ENCODE measurements at regions not wholly inside any gene's neighbourhood (a gene's known extent, or its start where the extent isn't known, plus 50 kb on each side); places are given as distances from the start of the nearest gene placed in this dataset.

DNA sequence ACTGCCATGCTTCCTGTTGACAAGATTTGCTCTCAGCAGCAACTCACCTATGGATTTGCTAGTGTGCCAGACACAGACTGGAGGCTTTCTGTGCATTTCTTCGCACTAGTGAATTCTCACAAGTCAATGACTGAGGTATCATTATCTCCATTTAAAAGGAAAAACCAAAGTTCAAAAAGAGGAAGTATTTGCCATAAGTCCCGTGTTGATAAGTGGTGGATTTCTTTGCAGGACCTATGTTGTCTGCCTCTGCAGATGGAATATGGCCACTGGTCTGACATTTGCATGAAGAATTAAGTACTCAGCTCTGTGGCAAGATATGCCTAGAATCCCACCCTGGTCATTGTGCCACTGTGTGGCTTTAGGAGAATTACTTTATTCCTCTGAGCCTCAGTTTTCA lies 299.6 kb downstream of the PAX3 start:
- TF ChIP-seq, protein P1, sequence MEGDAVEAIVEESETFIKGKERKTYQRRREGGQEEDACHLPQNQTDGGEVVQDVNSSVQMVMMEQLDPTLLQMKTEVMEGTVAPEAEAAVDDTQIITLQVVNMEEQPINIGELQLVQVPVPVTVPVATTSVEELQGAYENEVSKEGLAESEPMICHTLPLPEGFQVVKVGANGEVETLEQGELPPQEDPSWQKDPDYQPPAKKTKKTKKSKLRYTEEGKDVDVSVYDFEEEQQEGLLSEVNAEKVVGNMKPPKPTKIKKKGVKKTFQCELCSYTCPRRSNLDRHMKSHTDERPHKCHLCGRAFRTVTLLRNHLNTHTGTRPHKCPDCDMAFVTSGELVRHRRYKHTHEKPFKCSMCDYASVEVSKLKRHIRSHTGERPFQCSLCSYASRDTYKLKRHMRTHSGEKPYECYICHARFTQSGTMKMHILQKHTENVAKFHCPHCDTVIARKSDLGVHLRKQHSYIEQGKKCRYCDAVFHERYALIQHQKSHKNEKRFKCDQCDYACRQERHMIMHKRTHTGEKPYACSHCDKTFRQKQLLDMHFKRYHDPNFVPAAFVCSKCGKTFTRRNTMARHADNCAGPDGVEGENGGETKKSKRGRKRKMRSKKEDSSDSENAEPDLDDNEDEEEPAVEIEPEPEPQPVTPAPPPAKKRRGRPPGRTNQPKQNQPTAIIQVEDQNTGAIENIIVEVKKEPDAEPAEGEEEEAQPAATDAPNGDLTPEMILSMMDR (IDR thresholded peaks at IDR 0.05; ENCODE audit: low read length) = no peak
- TF ChIP-seq EZH2 (IDR thresholded peaks at IDR 0.05; ENCODE audit: borderline replicate concordance, low read length) = no peak
